Activated CD8-positive, alpha-beta memory T cell treated with anti-CD3 and anti-CD28 coated beads, Interleukin-2, amount 50 U/mL, for 1 hour (primary cell): ENCODE measurements at regions not wholly inside any gene's neighbourhood (a gene's known extent, or its start where the extent isn't known, plus 50 kb on each side); places are given as distances from the start of the nearest gene placed in this dataset.
"Not testable (repeated sequence)": the region's sequence is repeated elsewhere in the genome, so short reads cannot be mapped to it uniquely, and the experiment has no call there.

Experiments used
- DNase-seq: peaks from one replicate; pipeline ENCODE4 v3.0.0-alpha.2; 2020; ENCODE audit errors: extremely low read depth

- DNase-seq: no peak
Observed at GRCh38 chr5:123950701-123951581, 439.0 kb downstream of the CSNK1G3 start.

GRCh38 chr5:123949807-123950340 lies 437.9 kb downstream of the CSNK1G3 start:
- DNase-seq: no peak

- DNase-seq: no peak
Observed at GRCh38 chr5:123949043-123949804, 437.2 kb downstream of the CSNK1G3 start.

GRCh38 chr5:123947797-123948196 lies 435.8 kb downstream of the CSNK1G3 start:
- DNase-seq: no peak

GRCh38 chr5:123945548-123945947 lies 433.6 kb downstream of the CSNK1G3 start:
- DNase-seq: no peak

GRCh38 chr5:123943151-123943550 lies 431.2 kb downstream of the CSNK1G3 start:
- no peak for DNase-seq

- DNase-seq: no peak
Observed at GRCh38 chr5:123940416-123940815, 428.4 kb downstream of the CSNK1G3 start.

- no peak for DNase-seq
Observed at GRCh38 chr5:123937230-123937629, 425.3 kb downstream of the CSNK1G3 start.

GRCh38 chr5:123936548-123936947 lies 424.6 kb downstream of the CSNK1G3 start:
- no peak for DNase-seq

GRCh38 chr5:123933812-123934211 lies 421.8 kb downstream of the CSNK1G3 start:
- DNase-seq: not testable (repeated sequence)

GRCh38 chr5:123929055-123929474 lies 417.1 kb downstream of the CSNK1G3 start:
- DNase-seq: no peak

- DNase-seq: no peak
Observed at GRCh38 chr5:123928401-123928800, 416.4 kb downstream of the CSNK1G3 start.

GRCh38 chr5:123921193-123921592 lies 409.2 kb downstream of the CSNK1G3 start:
- no peak for DNase-seq

- DNase-seq: no peak
Observed at GRCh38 chr5:123916345-123917121, 404.6 kb downstream of the CSNK1G3 start.

- no peak for DNase-seq
Observed at GRCh38 chr5:123914333-123914732, 402.4 kb downstream of the CSNK1G3 start.

GRCh38 chr5:123907349-123907748 lies 395.4 kb downstream of the CSNK1G3 start:
- DNase-seq: no peak

- no peak for DNase-seq
Observed at GRCh38 chr5:123906698-123907295, 394.8 kb downstream of the CSNK1G3 start.

- DNase-seq: no peak
Observed at GRCh38 chr5:123885081-123885480, 373.1 kb downstream of the CSNK1G3 start.

- no peak for DNase-seq
Observed at GRCh38 chr5:123882965-123883345, 371.0 kb downstream of the CSNK1G3 start.

GRCh38 chr5:123882319-123882964 lies 370.5 kb downstream of the CSNK1G3 start:
- DNase-seq: no peak

- no peak for DNase-seq
Observed at GRCh38 chr5:123881759-123882244, 369.8 kb downstream of the CSNK1G3 start.
